ENCODE measurements at regions not wholly inside any gene's neighbourhood (a gene's known extent, or its start where the extent isn't known, plus 50 kb on each side); places are given as distances from the start of the nearest gene placed in this dataset.

DNA sequence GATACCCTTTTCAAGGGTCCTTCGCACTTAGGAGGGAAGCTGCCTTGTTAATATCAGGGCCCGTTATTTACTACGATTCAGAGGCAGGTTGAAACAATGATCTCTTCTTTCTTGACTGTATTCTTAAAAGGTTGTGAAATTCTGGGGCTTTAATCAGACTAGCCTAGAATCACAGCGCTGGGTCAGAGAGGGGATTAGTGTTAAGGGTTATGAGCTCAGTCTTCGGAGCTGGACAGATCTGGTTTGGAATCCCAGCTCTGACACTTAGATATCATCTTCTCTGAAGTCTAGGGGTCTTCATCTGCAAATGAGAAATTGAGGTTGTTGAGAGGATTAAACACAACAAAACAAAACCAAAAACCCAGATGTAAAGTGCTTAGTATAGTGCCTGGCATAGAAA, 77.4 kb downstream of the CD83 start:
- no peak overlapping the region for H2BK12ac ChIP-seq (ENCODE audit: low read length in 2 of 2)
- H3K79me1 ChIP-seq (replicated peaks; ENCODE audit: low read length, poor library complexity, severe bottlenecking): no peaks in the 10 kb centered on the region
- no peak overlapping the region for H3K27ac ChIP-seq (ENCODE audit: low read length, poor library complexity, severe bottlenecking)
- 81% methylated on average over 4 of the region's 5 CpGs for WGBS
- H3K27me3 ChIP-seq (ENCODE audit: control insufficient read depth in 1 of 2, insufficient read depth in 1 of 2, low read length in 2 of 2): peaks cover 19 to 24% of the 10 kb centered on the region in 2 experiments
- no peak overlapping the region for H3K4me3 ChIP-seq (ENCODE audit: insufficient read depth in 1 of 2, low read depth in 1 of 2, low read length in 2 of 2)
- H2AK5ac ChIP-seq (ENCODE audit: low read length, severe bottlenecking): no peak overlapping the region
- H2BK5ac ChIP-seq (ENCODE audit: low read depth, low read length, poor library complexity, severe bottlenecking): no peak overlapping the region
- no peak overlapping the region for H3K14ac ChIP-seq (ENCODE audit: low read length in 2 of 2)
- H3K4me2 ChIP-seq (ENCODE audit: low read length, poor library complexity, severe bottlenecking): no peak overlapping the region
- H2AFZ ChIP-seq (ENCODE audit: low read depth, low read length): no peak overlapping the region
- H3K36me3 ChIP-seq (ENCODE audit: control insufficient read depth in 1 of 2, insufficient read depth in 2 of 2, low read depth in 1 of 2, low read length in 2 of 2): no peaks in the 10 kb centered on the region
- H3K4ac ChIP-seq (ENCODE audit: low read depth in 1 of 2, low read length in 2 of 2): no peak overlapping the region
- H4K91ac ChIP-seq (ENCODE audit: low read length): no peak overlapping the region
- no peak for DNase-seq
- no peak overlapping the region for H3K23ac ChIP-seq (ENCODE audit: low read length in 2 of 2)
- no peak overlapping the region for H2BK15ac ChIP-seq (ENCODE audit: low read depth, poor library complexity, severe bottlenecking)
- H3K9ac ChIP-seq (ENCODE audit: low read length): no peak overlapping the region
- peaks cover 3% of the 10 kb centered on the region for H3K4me1 ChIP-seq (ENCODE audit: control insufficient read depth, insufficient read depth, low read depth, low read length)
- no peak overlapping the region for H2BK120ac ChIP-seq (ENCODE audit: low read depth, low read length)
- H3K9me3 ChIP-seq (ENCODE audit: control insufficient read depth, low read length): no peaks in the 10 kb centered on the region
- no peak overlapping the region for H3K18ac ChIP-seq (ENCODE audit: low read depth in 1 of 2, low read length in 2 of 2)
- no peak overlapping the region for H4K8ac ChIP-seq (ENCODE audit: low read length)

DNA sequence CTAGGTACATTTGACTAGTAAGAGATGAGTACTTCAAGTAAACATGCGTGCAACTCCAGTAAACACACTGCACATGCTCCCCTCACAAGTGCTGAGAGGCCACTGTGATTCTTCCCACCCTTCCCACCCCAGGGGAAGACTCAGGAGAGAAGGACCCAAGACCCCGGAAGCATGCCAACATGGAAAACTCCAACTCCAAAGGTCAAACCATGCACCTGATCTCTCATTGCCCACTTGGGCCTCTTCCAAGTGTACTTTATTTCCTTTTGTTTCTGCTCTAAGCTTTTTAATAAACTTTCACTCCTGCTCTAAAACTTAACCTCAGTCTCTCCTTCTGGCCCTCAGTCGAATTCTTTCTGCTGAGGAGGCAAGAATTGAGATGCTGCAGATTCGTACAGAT, 78.5 kb downstream of the CD83 start:
- peaks cover 10 to 20% of the 10 kb centered on the region in 2 experiments for H3K27me3 ChIP-seq (ENCODE audit: control insufficient read depth in 1 of 2, insufficient read depth in 1 of 2, low read length in 2 of 2)
- no peak overlapping the region for H2BK5ac ChIP-seq (ENCODE audit: low read depth, low read length, poor library complexity, severe bottlenecking)
- no peak overlapping the region for H2AK5ac ChIP-seq (ENCODE audit: low read length, severe bottlenecking)
- no peak overlapping the region for H3K9ac ChIP-seq (ENCODE audit: low read length)
- H3K9me3 ChIP-seq (ENCODE audit: control insufficient read depth, low read length): no peaks in the 10 kb centered on the region
- no peak overlapping the region for H3K18ac ChIP-seq (ENCODE audit: low read depth in 1 of 2, low read length in 2 of 2)
- H3K4ac ChIP-seq (ENCODE audit: low read depth in 1 of 2, low read length in 2 of 2): no peak overlapping the region
- WGBS: 76% methylated on average over 4 of the region's 4 CpGs
- H2BK15ac ChIP-seq (ENCODE audit: low read depth, poor library complexity, severe bottlenecking): no peak overlapping the region
- no peak overlapping the region for H2AFZ ChIP-seq (ENCODE audit: low read depth, low read length)
- no peak overlapping the region for H4K8ac ChIP-seq (ENCODE audit: low read length)
- peaks cover 3% of the 10 kb centered on the region for H3K4me1 ChIP-seq (ENCODE audit: control insufficient read depth, insufficient read depth, low read depth, low read length)
- H3K27ac ChIP-seq (ENCODE audit: low read length, poor library complexity, severe bottlenecking): no peak overlapping the region
- no peak overlapping the region for H3K4me3 ChIP-seq (ENCODE audit: insufficient read depth in 1 of 2, low read depth in 1 of 2, low read length in 2 of 2)
- no peak overlapping the region for H2BK12ac ChIP-seq (ENCODE audit: low read length in 2 of 2)
- H2BK120ac ChIP-seq (ENCODE audit: low read depth, low read length): no peak overlapping the region
- H4K91ac ChIP-seq (ENCODE audit: low read length): no peak overlapping the region
- H3K23ac ChIP-seq (ENCODE audit: low read length in 2 of 2): no peak overlapping the region
- no peaks in the 10 kb centered on the region for H3K79me1 ChIP-seq (replicated peaks; ENCODE audit: low read length, poor library complexity, severe bottlenecking)
- no peak for DNase-seq
- H3K36me3 ChIP-seq (ENCODE audit: control insufficient read depth in 1 of 2, insufficient read depth in 2 of 2, low read depth in 1 of 2, low read length in 2 of 2): no peaks in the 10 kb centered on the region
- H3K4me2 ChIP-seq (ENCODE audit: low read length, poor library complexity, severe bottlenecking): no peak overlapping the region
- H3K14ac ChIP-seq (ENCODE audit: low read length in 2 of 2): no peak overlapping the region

- no peak for DNase-seq
- Histone ChIP-seq H3K4ac (ENCODE audit: low read depth in 1 of 2, low read length in 2 of 2) (no peak overlapping the region), H3K79me1 (replicated peaks; ENCODE audit: low read length, poor library complexity, severe bottlenecking) (no peaks in the 10 kb centered on the region), H4K8ac (ENCODE audit: low read length) (no peak overlapping the region), H3K14ac (ENCODE audit: low read length in 2 of 2) (no peak overlapping the region), H3K27me3 (ENCODE audit: control insufficient read depth in 1 of 2, insufficient read depth in 1 of 2, low read length in 2 of 2) (peaks cover 10 to 29% of the 10 kb centered on the region in 2 experiments), H3K36me3 (ENCODE audit: control insufficient read depth in 1 of 2, insufficient read depth in 2 of 2, low read depth in 1 of 2, low read length in 2 of 2) (no peaks in the 10 kb centered on the region), H2BK120ac (ENCODE audit: low read depth, low read length) (no peak overlapping the region), H2AFZ (ENCODE audit: low read depth, low read length) (no peak overlapping the region), H3K9me3 (ENCODE audit: control insufficient read depth, low read length) (no peaks in the 10 kb centered on the region), H3K4me2 (ENCODE audit: low read length, poor library complexity, severe bottlenecking) (no peak overlapping the region), H2BK12ac (ENCODE audit: low read length in 2 of 2) (no peak overlapping the region), H2BK15ac (ENCODE audit: low read depth, poor library complexity, severe bottlenecking) (no peak overlapping the region), H3K23ac (ENCODE audit: low read length in 2 of 2) (no peak overlapping the region), H3K9ac (ENCODE audit: low read length) (no peak overlapping the region), H2AK5ac (ENCODE audit: low read length, severe bottlenecking) (no peak overlapping the region), H4K91ac (ENCODE audit: low read length) (no peak overlapping the region), H2BK5ac (ENCODE audit: low read depth, low read length, poor library complexity, severe bottlenecking) (no peak overlapping the region), H3K4me1 (ENCODE audit: control insufficient read depth, insufficient read depth, low read depth, low read length) (peaks cover 3% of the 10 kb centered on the region), H3K4me3 (ENCODE audit: insufficient read depth in 1 of 2, low read depth in 1 of 2, low read length in 2 of 2) (no peak overlapping the region), H3K18ac (ENCODE audit: low read depth in 1 of 2, low read length in 2 of 2) (no peak overlapping the region), H3K27ac (ENCODE audit: low read length, poor library complexity, severe bottlenecking) (no peak overlapping the region)
- WGBS: 62% methylated on average over 2 of the region's 3 CpGs
Measured at GRCh38 chr6:14197118-14197517, 79.5 kb downstream of the CD83 start.

DNA sequence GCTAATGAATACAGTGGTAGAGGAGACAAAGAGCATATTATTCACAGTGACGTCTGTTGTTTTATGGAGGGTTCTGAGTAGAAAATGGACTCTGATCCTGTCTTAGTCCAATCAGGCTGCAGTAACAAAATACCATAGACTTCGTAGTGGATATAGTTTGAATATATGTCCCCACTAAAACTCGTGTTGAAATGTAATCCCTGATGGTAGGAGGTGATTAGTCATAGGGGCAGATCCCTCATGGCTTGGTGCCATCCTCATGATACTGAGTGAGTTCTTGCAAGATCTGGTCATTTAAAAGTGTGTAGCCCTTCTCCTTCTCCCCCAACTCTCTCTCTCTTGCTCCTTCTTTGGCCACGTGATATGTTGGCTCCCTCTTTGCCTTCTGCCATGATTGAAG, 82.5 kb downstream of the CD83 start:
- H3K27me3 ChIP-seq (ENCODE audit: control insufficient read depth in 1 of 2, insufficient read depth in 1 of 2, low read length in 2 of 2): peaks cover 0 to 20% of the 10 kb centered on the region in 2 experiments
- no peak overlapping the region for H2AFZ ChIP-seq (ENCODE audit: low read depth, low read length)
- H4K91ac ChIP-seq (ENCODE audit: low read length): no peak overlapping the region
- H3K27ac ChIP-seq (ENCODE audit: low read length, poor library complexity, severe bottlenecking): no peak overlapping the region
- H3K9ac ChIP-seq (ENCODE audit: low read length): no peak overlapping the region
- no peak overlapping the region for H3K4ac ChIP-seq (ENCODE audit: low read depth in 1 of 2, low read length in 2 of 2)
- DNase-seq: no peak
- no peaks in the 10 kb centered on the region for H3K9me3 ChIP-seq (ENCODE audit: control insufficient read depth, low read length)
- no peaks in the 10 kb centered on the region for H3K4me1 ChIP-seq (ENCODE audit: control insufficient read depth, insufficient read depth, low read depth, low read length)
- H2BK120ac ChIP-seq (ENCODE audit: low read depth, low read length): no peak overlapping the region
- no peak overlapping the region for H3K23ac ChIP-seq (ENCODE audit: low read length in 2 of 2)
- H2BK15ac ChIP-seq (ENCODE audit: low read depth, poor library complexity, severe bottlenecking): no peak overlapping the region
- H3K36me3 ChIP-seq (ENCODE audit: control insufficient read depth in 1 of 2, insufficient read depth in 2 of 2, low read depth in 1 of 2, low read length in 2 of 2): no peaks in the 10 kb centered on the region
- no peaks in the 10 kb centered on the region for H3K79me1 ChIP-seq (replicated peaks; ENCODE audit: low read length, poor library complexity, severe bottlenecking)
- no peak overlapping the region for H3K4me3 ChIP-seq (ENCODE audit: insufficient read depth in 1 of 2, low read depth in 1 of 2, low read length in 2 of 2)
- 73% methylated on average over 4 of the region's 4 CpGs for WGBS
- no peak overlapping the region for H3K14ac ChIP-seq (ENCODE audit: low read length in 2 of 2)
- no peak overlapping the region for H3K4me2 ChIP-seq (ENCODE audit: low read length, poor library complexity, severe bottlenecking)
- no peak overlapping the region for H2BK12ac ChIP-seq (ENCODE audit: low read length in 2 of 2)
- H3K18ac ChIP-seq (ENCODE audit: low read depth in 1 of 2, low read length in 2 of 2): no peak overlapping the region
- H4K8ac ChIP-seq (ENCODE audit: low read length): no peak overlapping the region
- no peak overlapping the region for H2BK5ac ChIP-seq (ENCODE audit: low read depth, low read length, poor library complexity, severe bottlenecking)
- no peak overlapping the region for H2AK5ac ChIP-seq (ENCODE audit: low read length, severe bottlenecking)

All from mesenchymal stem cell (in vitro differentiated cells and primary cell).